ENCODE measurements at regions not wholly inside any gene's neighbourhood (a gene's known extent, or its start where the extent isn't known, plus 50 kb on each side); places are given as distances from the start of the nearest gene placed in this dataset.
"Not testable (repeated sequence)": the region's sequence is repeated elsewhere in the genome, so short reads cannot be mapped to it uniquely, and the experiment has no call there.

GRCh38 chr10:84632866-84633265, 304.5 kb downstream of the CCSER2 start:
- Histone ChIP-seq H3K36me3 (ENCODE audit: low read length) (no peaks in the 10 kb centered on the region), H4K20me1 (ENCODE audit: low read depth, low read length) (no peaks in the 10 kb centered on the region), H3K4me3 (ENCODE audit: insufficient read depth, low read length, poor library complexity, severe bottlenecking) (no peak overlapping the region), H3K27me3 (ENCODE audit: low read length) (no peaks in the 10 kb centered on the region), H3K79me2 (ENCODE audit: insufficient read depth, low read length) (no peaks in the 10 kb centered on the region), H3K9me3 (ENCODE audit: insufficient read depth, low read length) (no peaks in the 10 kb centered on the region), H3K9me2 (replicated peaks; ENCODE audit: insufficient read depth, low read length) (no peaks in the 10 kb centered on the region), H3K27ac (ENCODE audit: low read depth, low read length) (no peak overlapping the region), H3F3A (ENCODE audit: insufficient read depth) (no peaks in the 10 kb centered on the region), H3K4me2 (ENCODE audit: low read depth, low read length, poor library complexity, severe bottlenecking) (no peak overlapping the region), H2AFZ (ENCODE audit: low read depth, low read length, severe bottlenecking) (no peak overlapping the region), H3K9ac (ENCODE audit: low read length) (no peak overlapping the region)
- no peak for TF ChIP-seq EZH2phosphoT487 (conservative IDR thresholded peaks at IDR 0.05; ENCODE audit: low read length)

GRCh38 chr10:84634636-84635035, 306.2 kb downstream of the CCSER2 start:
- no peaks in the 10 kb centered on the region for H3F3A ChIP-seq (ENCODE audit: insufficient read depth)
- no peak for TF ChIP-seq CTCF (IDR thresholded peaks at IDR 0.05; ENCODE audit: insufficient read depth, low read length, poor library complexity, severe bottlenecking)
- no peak for TF ChIP-seq EZH2phosphoT487 (conservative IDR thresholded peaks at IDR 0.05; ENCODE audit: low read length)
- H3K36me3 ChIP-seq (ENCODE audit: low read length) = no peaks in the 10 kb centered on the region
- H3K79me2 ChIP-seq (ENCODE audit: insufficient read depth, low read length) = no peaks in the 10 kb centered on the region
- no peak overlapping the region for H3K9ac ChIP-seq (ENCODE audit: low read length)
- no peaks in the 10 kb centered on the region for H3K9me2 ChIP-seq (replicated peaks; ENCODE audit: insufficient read depth, low read length)
- H3K4me2 ChIP-seq (ENCODE audit: low read depth, low read length, poor library complexity, severe bottlenecking) = no peak overlapping the region
- H3K27ac ChIP-seq (ENCODE audit: low read depth, low read length) = no peak overlapping the region
- no peak overlapping the region for H3K4me3 ChIP-seq (ENCODE audit: insufficient read depth, low read length, poor library complexity, severe bottlenecking)
- no peaks in the 10 kb centered on the region for H4K20me1 ChIP-seq (ENCODE audit: low read depth, low read length)
- no peaks in the 10 kb centered on the region for H3K27me3 ChIP-seq (ENCODE audit: low read length)
- H3K9me3 ChIP-seq (ENCODE audit: insufficient read depth, low read length) = no peaks in the 10 kb centered on the region
- H2AFZ ChIP-seq (ENCODE audit: low read depth, low read length, severe bottlenecking) = no peak overlapping the region

- not testable (repeated sequence) for H3K27ac ChIP-seq (ENCODE audit: low read depth, low read length); H3K9me2 ChIP-seq (replicated peaks; ENCODE audit: insufficient read depth, low read length); H3K9me3 ChIP-seq (ENCODE audit: insufficient read depth, low read length); H3K9ac ChIP-seq (ENCODE audit: low read length); H3K4me2 ChIP-seq (ENCODE audit: low read depth, low read length, poor library complexity, severe bottlenecking); H4K20me1 ChIP-seq (ENCODE audit: low read depth, low read length); H3K36me3 ChIP-seq (ENCODE audit: low read length); H2AFZ ChIP-seq (ENCODE audit: low read depth, low read length, severe bottlenecking); H3K79me2 ChIP-seq (ENCODE audit: insufficient read depth, low read length); H3F3A ChIP-seq (ENCODE audit: insufficient read depth); H3K4me3 ChIP-seq (ENCODE audit: insufficient read depth, low read length, poor library complexity, severe bottlenecking); H3K27me3 ChIP-seq (ENCODE audit: low read length)
Measured at GRCh38 chr10:84650628-84651027, 322.2 kb downstream of the CCSER2 start.

- H3F3A ChIP-seq (ENCODE audit: insufficient read depth) = no peaks in the 10 kb centered on the region
- no peak overlapping the region for H3K27ac ChIP-seq (ENCODE audit: low read depth, low read length)
- no peak overlapping the region for H3K4me2 ChIP-seq (ENCODE audit: low read depth, low read length, poor library complexity, severe bottlenecking)
- TF ChIP-seq EZH2phosphoT487 (conservative IDR thresholded peaks at IDR 0.05; ENCODE audit: low read length) (no peak), CTCF (IDR thresholded peaks at IDR 0.05; ENCODE audit: insufficient read depth, low read length, poor library complexity, severe bottlenecking) (no peak)
- H3K9me3 ChIP-seq (ENCODE audit: insufficient read depth, low read length) = no peaks in the 10 kb centered on the region
- H3K27me3 ChIP-seq (ENCODE audit: low read length) = no peaks in the 10 kb centered on the region
- H3K4me3 ChIP-seq (ENCODE audit: insufficient read depth, low read length, poor library complexity, severe bottlenecking) = no peak overlapping the region
- no peak overlapping the region for H3K9ac ChIP-seq (ENCODE audit: low read length)
- no peak overlapping the region for H2AFZ ChIP-seq (ENCODE audit: low read depth, low read length, severe bottlenecking)
- H4K20me1 ChIP-seq (ENCODE audit: low read depth, low read length) = no peaks in the 10 kb centered on the region
- no peaks in the 10 kb centered on the region for H3K36me3 ChIP-seq (ENCODE audit: low read length)
- no peaks in the 10 kb centered on the region for H3K79me2 ChIP-seq (ENCODE audit: insufficient read depth, low read length)
- no peaks in the 10 kb centered on the region for H3K9me2 ChIP-seq (replicated peaks; ENCODE audit: insufficient read depth, low read length)
Measured at GRCh38 chr10:84654671-84655070, 326.3 kb downstream of the CCSER2 start.
